K562 (cell line): ENCODE measurements at regions not wholly inside any gene's neighbourhood (a gene's known extent, or its start where the extent isn't known, plus 50 kb on each side); places are given as distances from the start of the nearest gene placed in this dataset.
A peak's percentile ranks its signal among the peaks of the same experiment; 100 is the strongest.

Experiments used
- ATF4 ChIP-seq: fragments of 450-650 bp; formaldehyde crosslinking; IDR thresholded peaks from 2 replicates; pipeline ENCODE4 v1.4.0; 2022; ENCODE audit warnings: mild to moderate bottlenecking, moderate library complexity
- CEBPZ ChIP-seq: fragments of 150-350 bp; IDR thresholded peaks from 2 replicates; pipeline ENCODE4 v1.6.1; 2014; ENCODE audit warnings: low read depth, mild to moderate bottlenecking, low read length, borderline replicate concordance
- DACH1 ChIP-seq: fragments of 450-650 bp; IDR thresholded peaks from 2 replicates; pipeline ENCODE4 v1.6.1; 2018; ENCODE audit not compliant: partially characterized antibody
- FOXK2 ChIP-seq, 2 experiments: fragments of 450-650 bp; IDR thresholded peaks in 1 of 2; conservative IDR thresholded peaks in 1 of 2; 2 replicates each; pipeline ENCODE4 v1.6.1; 2016; ENCODE audit warnings: low read depth in 2 of 2, mild to moderate bottlenecking in 1 of 2
- HEY1 ChIP-seq: fragments of 250-450 bp; sonication (Bioruptor Pico); IDR thresholded peaks from 2 replicates; pipeline ENCODE4 v1.5.0; 2020; ENCODE audit warnings: mild to moderate bottlenecking, moderate library complexity, borderline replicate concordance
- HOMEZ ChIP-seq: fragments of 250-450 bp; sonication (Bioruptor Pico); IDR thresholded peaks from 2 replicates; pipeline ENCODE4 v1.4.0; 2020; ENCODE audit warnings: mild to moderate bottlenecking, moderate library complexity
- KDM4B ChIP-seq, 2 experiments: fragments of 450-650 bp in 1 of 2; sonication (generic) in 1 of 2; IDR thresholded peaks; 2 replicates each; pipeline ENCODE4 v1.6.1; 2016 to 2017; ENCODE audit warnings: borderline replicate concordance in 2 of 2, antibody characterized with exemption in 1 of 2, low read depth in 1 of 2, mild to moderate bottlenecking in 1 of 2
- MYBL2 ChIP-seq, 2 experiments: fragments of 450-650 bp in 1 of 2; sonication (generic) in 1 of 2; formaldehyde crosslinking in 1 of 2; IDR thresholded peaks; 2 replicates each; pipeline versions ENCODE4 v1.6.1 to v1.8.1; 2017 to 2022; ENCODE audit warnings: borderline replicate concordance in 1 of 2, inconsistent platforms in 1 of 2, low read depth in 1 of 2, mild to moderate bottlenecking in 1 of 2, missing genetic modification reagents in 1 of 2, moderate library complexity in 1 of 2
- NCOA4 ChIP-seq: fragments of 450-650 bp; IDR thresholded peaks from 2 replicates; pipeline ENCODE4 v1.6.1; 2018; ENCODE audit warnings: mild to moderate bottlenecking; ENCODE audit not compliant: partially characterized antibody
- NEUROD1 ChIP-seq: fragments of 150-350 bp; IDR thresholded peaks from 2 replicates; pipeline ENCODE4 v1.6.1; 2014; ENCODE audit warnings: borderline replicate concordance, low read length, low read depth; ENCODE audit not compliant: partially characterized antibody
- NRF1 ChIP-seq, 2 experiments: fragments of 450-650 bp; IDR thresholded peaks in 1 of 2; conservative IDR thresholded peaks in 1 of 2; 2 replicates each; pipeline ENCODE4 v1.6.1; 2014; ENCODE audit warnings: mild to moderate bottlenecking in 2 of 2
- NUFIP1 ChIP-seq: fragments of 450-650 bp; IDR thresholded peaks from 2 replicates; pipeline ENCODE4 v1.6.1; 2018; ENCODE audit not compliant: partially characterized antibody
- PATZ1 ChIP-seq: fragments of 250-450 bp; sonication (Bioruptor Pico); IDR thresholded peaks from 2 replicates; pipeline ENCODE4 v1.5.0; 2020; ENCODE audit warnings: mild to moderate bottlenecking, borderline replicate concordance
- ZBTB5 ChIP-seq: fragments of 450-650 bp; IDR thresholded peaks from 2 replicates; pipeline ENCODE4 v1.6.1; 2017; ENCODE audit warnings: antibody characterized with exemption
- ZFX ChIP-seq: sonication (generic); formaldehyde crosslinking; IDR thresholded peaks from 2 replicates; pipeline ENCODE4 v1.8.0; 2022; ENCODE audit warnings: mild to moderate bottlenecking, missing genetic modification reagents, moderate library complexity
- ZKSCAN1 ChIP-seq: fragments of 150-350 bp; IDR thresholded peaks from 2 replicates; pipeline ENCODE4 v1.6.1; 2016; ENCODE audit warnings: low read depth, low read length
- ZNF699 ChIP-seq: fragments of 250-450 bp; sonication (Bioruptor Pico); IDR thresholded peaks from 2 replicates; pipeline ENCODE4 v1.8.0; 2021; ENCODE audit warnings: mild to moderate bottlenecking, moderate library complexity; ENCODE audit not compliant: insufficient replicate concordance
- ZNF75A ChIP-seq: fragments of 450-650 bp; formaldehyde crosslinking; IDR thresholded peaks from 2 replicates; pipeline ENCODE4 v1.4.0; 2020; ENCODE audit warnings: mild to moderate bottlenecking

GRCh38 chr7:88689821-88690220, 69.7 kb upstream of the ZNF804B start (continued):
- TF ChIP-seq ZBTB5 (no peak), PATZ1 (CRISPR knock-in tag) (no peak), NRF1 (conservative IDR thresholded peaks at IDR 0.05 in 1 of 2, IDR thresholded peaks at IDR 0.05 in 1 of 2) (no peak), ZKSCAN1 (no peak), NUFIP1 (no peak), CEBPZ (no peak), KDM4B (IDR thresholded peaks at IDR 0.05; ENCODE audit: borderline replicate concordance in 2 of 2, low read depth in 1 of 2) (no peak), ZNF75A (no peak), HOMEZ (CRISPR knock-in tag) (no peak), ZFX (CRISPR knock-in tag) (no peak), HEY1 (peak; percentile 82; the same call in 1 of the 2 replicates), MYBL2 (IDR thresholded peaks at IDR 0.05; ENCODE audit: low read depth) (no peak; the same call in 1 of the 2 replicates), MYBL2 (CRISPR knock-in tag; IDR thresholded peaks at IDR 0.05; ENCODE audit: borderline replicate concordance) (no peak), DACH1 (peak; percentile 83), ATF4 (CRISPR knock-in tag) (peak; percentile 69; the same call in 1 of the 2 replicates), FOXK2 (conservative IDR thresholded peaks at IDR 0.05 in 1 of 2, IDR thresholded peaks at IDR 0.05 in 1 of 2; ENCODE audit: low read depth in 2 of 2) (peak; percentile 65 to 70), ZNF699 (CRISPR knock-in tag) (no peak), NEUROD1 (no peak), NCOA4 (no peak)
